Prostate gland (tissue), 2 donors: ENCODE measurements at regions not wholly inside any gene's neighbourhood (a gene's known extent, or its start where the extent isn't known, plus 50 kb on each side); places are given as distances from the start of the nearest gene placed in this dataset.

Source experiments
- CTCF ChIP-seq, 4 experiments: fragments of 200-600 bp in 2 of 4; fragments of 450-650 bp in 2 of 4; sonication (generic) in 2 of 4; IDR thresholded peaks; 1 replicate in 3 of 4; 2 replicates in 1 of 4; pipeline ENCODE4 v1.5.1; 2016 to 2019; ENCODE audit warnings: antibody characterized with exemption in 4 of 4, mild to moderate bottlenecking in 2 of 4, moderate library complexity in 2 of 4
- POLR2A ChIP-seq: fragments of 450-650 bp; IDR thresholded peaks from one replicate; pipeline ENCODE4 v1.6.1; 2016; ENCODE audit warnings: antibody characterized with exemption, mild to moderate bottlenecking

GRCh38 chr18:33853187-33853586 is 275.2 kb downstream of the ASXL3 start:
- TF ChIP-seq CTCF (IDR thresholded peaks at IDR 0.05) (no peak), POLR2A (no peak)
